Peyer's patch (tissue), 4 donors: ENCODE measurements at regions not wholly inside any gene's neighbourhood (a gene's known extent, or its start where the extent isn't known, plus 50 kb on each side); places are given as distances from the start of the nearest gene placed in this dataset.

Source experiments
- POLR2A ChIP-seq, 2 donors: fragments of 450-650 bp; IDR thresholded peaks; one replicate each; pipeline ENCODE4 v1.5.1; 2017; ENCODE audit warnings: antibody characterized with exemption in 2 of 2, mild to moderate bottlenecking in 2 of 2, moderate library complexity in 2 of 2
- TF ChIP-seq, protein P1 (sequence below), 6 experiments: fragments of 450-650 bp in 4 of 6; fragments of 200-600 bp in 2 of 6; sonication (generic) in 1 of 6; IDR thresholded peaks; one replicate each; pipeline ENCODE4 v1.5.1; 2017 to 2019; ENCODE audit warnings: antibody characterized with exemption in 6 of 6, mild to moderate bottlenecking in 3 of 6, moderate library complexity in 1 of 6

DNA sequence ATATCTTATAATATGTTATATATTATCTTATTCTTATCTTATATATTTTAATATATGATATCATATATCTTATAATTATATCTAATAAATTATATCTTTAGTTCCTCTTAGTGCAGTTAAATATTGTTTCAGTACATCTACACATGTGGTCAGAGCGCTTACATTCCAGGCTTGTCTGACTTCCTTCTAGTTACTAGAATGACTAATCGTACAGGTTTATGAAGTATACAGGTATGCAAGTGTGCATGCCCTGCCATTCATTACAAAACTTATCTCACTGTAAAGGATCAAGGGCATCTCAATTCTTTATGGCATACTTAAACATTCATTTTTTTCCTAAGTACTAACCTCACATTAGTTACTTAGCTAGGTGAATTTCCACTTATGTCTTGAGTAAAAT, 1278.0 kb upstream of the MAP3K7 start:
- TF ChIP-seq, protein P1, sequence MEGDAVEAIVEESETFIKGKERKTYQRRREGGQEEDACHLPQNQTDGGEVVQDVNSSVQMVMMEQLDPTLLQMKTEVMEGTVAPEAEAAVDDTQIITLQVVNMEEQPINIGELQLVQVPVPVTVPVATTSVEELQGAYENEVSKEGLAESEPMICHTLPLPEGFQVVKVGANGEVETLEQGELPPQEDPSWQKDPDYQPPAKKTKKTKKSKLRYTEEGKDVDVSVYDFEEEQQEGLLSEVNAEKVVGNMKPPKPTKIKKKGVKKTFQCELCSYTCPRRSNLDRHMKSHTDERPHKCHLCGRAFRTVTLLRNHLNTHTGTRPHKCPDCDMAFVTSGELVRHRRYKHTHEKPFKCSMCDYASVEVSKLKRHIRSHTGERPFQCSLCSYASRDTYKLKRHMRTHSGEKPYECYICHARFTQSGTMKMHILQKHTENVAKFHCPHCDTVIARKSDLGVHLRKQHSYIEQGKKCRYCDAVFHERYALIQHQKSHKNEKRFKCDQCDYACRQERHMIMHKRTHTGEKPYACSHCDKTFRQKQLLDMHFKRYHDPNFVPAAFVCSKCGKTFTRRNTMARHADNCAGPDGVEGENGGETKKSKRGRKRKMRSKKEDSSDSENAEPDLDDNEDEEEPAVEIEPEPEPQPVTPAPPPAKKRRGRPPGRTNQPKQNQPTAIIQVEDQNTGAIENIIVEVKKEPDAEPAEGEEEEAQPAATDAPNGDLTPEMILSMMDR (IDR thresholded peaks at IDR 0.05): no peak
- TF ChIP-seq POLR2A (IDR thresholded peaks at IDR 0.05): no peak
